Islet of Langerhans (tissue), 1 donor: ENCODE measurements at regions not wholly inside any gene's neighbourhood (a gene's known extent, or its start where the extent isn't known, plus 50 kb on each side); places are given as distances from the start of the nearest gene placed in this dataset.
A peak's percentile ranks its signal among the peaks of the same experiment; 100 is the strongest.

Source experiments
- FAIRE-seq: peaks from one replicate; lab custom pipeline; 2011; peaks lifted over from hg19 to GRCh38; lab: Jason Lieb, UNC

DNA sequence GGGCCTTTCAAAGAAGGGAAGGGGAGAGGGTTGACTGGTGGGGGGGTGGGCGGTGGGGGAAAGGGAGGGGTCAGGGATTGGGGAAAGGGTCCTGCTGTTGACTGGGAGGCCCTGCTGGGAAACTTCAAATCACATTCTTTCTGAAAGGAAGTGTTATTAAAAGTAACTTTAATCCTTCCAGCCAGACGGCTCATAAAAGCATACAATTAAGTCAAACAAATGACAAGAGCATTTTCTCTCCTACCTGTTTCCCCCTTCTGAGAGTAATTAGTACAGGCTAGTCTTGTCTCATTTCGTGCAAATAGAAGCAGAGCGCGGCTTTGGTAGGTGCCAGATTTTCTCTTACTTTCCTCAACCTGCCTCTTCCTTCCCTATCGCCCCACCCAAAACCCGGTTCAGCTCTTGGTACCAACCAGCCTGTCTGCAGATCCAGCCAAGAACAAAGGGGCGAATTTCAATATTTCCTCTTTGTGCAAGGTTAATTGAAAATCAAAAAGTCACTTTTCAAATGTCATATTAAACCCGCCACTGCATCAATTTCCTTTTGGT lies 2112.6 kb upstream of the PIK3C3 start:
- FAIRE-seq: no peak

DNA sequence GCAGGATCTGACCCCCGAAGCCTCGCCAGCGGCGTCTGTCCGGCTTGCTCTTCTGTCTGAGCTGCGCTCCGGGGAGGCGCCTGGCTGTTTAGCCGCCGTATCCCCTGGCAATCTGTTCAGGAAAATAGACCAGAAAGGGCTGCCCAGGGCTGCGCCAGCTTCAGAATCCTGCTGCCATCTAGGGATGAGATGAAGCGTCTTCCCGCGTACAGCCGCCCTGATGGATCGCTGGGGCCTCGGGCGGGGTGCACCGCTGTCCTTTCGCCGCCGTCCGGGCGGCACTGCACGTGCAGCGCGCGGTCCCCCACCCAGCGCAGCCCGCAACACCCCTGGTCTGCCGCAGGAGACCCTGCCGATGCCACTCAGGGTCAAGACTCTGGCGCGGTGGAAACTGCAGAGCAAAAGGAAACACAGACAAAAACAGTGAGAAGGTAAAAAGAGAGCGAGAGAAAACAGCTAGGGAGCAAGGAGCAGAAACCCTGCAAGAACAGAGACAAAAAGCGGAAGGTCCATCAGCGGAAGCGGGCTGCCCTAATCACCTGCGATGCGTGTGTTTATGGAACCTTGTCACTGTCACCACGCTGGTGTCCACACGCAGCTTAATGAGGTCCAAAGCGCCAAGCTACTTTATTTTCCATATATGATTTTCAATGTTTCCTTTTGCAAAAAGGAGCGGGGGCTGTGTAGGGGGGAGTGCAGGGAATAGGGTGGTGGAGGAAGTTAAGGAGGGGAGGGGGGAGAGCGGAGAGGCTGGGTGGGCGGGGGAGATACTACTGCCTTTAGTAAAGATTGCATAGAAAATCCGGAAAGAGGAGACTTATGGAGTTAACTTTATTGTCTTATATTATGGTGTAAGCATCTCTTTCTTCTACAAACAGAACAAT lies 2113.3 kb upstream of the PIK3C3 start:
- peak; percentile 61 for FAIRE-seq

DNA sequence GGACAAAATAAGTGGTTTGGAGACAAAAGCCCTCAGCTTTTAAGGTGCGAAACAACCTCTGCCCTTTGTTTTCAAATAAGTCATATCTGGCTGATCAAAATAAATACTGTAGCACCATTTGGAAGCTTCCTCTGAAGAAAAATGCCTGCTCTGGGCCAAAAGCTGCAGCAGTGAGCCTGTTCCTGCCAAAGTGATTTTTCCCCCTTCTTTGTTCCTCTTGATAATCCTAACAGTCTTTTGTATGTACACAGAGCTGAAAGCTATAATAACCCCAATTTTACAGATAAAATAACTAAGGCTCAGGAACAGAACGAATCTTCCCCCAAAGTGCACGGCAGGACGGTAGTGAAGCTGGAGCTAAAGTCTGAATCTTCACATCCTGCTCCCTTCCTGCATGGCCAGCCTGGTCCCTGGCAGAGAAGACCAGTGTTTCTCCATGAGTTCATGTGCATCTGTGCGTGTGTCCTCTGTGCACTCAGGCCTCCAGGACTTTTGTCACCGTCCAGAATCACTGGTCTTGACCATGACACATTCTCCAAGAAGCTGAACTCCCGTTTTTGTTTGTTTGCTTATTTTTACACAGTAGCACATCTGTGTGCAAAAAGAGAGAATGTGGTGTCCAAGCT lies 2114.1 kb upstream of the PIK3C3 start:
- no peak for FAIRE-seq

DNA sequence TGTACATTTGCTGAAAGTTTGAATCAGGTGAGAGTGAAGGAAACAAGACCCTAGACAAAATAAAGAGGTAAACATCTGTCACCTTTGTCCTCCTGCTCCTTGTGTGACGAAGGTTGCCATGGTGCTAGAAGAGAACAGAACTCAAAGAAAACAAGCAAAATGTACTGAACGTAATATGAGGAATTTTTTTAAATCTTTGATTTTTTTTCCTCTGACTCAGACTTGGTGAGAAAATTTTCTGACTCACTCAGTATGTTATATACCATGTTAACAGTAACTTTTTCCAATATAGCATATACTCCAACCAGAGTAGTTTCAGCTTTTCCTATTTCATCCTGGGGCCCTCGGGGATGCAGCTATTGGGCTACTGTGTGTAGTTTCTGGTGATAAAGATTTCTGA lies 2114.6 kb upstream of the PIK3C3 start:
- peak; percentile 80 for FAIRE-seq

DNA sequence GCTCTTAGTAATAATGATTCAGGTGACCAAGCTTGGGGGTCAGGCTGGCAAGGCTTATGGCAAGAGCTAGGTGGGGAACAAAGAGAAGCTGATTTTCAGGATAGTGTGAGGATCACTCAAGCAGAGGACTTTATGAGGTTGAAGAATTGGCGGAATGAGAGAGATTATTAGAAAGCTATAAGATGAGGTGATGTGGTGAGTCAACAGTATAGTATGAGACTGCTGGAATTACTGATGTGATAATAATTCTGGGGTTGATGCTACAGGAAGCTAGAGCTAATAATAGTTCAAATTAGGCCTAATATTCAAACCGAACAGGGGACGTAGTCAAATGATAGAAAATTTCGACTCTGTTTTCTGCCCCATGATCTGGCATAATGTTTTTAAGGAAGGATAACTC lies 2115.3 kb upstream of the PIK3C3 start:
- FAIRE-seq: no peak

DNA sequence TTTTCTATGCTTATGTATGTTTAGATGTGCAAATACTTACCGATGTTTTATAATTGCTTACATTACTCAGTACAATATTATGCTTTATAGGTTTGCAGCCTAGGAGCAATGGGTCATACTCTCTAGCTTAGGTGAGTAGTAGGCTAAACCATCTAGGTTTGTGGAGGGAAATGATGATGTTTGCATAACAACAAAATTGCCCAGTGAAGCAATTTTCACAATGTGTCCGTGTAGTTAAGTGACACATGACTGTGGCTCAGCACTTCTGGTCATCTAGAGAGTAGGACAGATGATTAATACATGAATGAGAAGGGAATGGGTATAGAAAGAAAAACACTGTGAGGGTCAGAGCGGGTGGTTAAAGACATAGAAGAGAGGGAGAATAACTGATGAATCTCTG lies 2116.2 kb upstream of the PIK3C3 start:
- no peak for FAIRE-seq

DNA sequence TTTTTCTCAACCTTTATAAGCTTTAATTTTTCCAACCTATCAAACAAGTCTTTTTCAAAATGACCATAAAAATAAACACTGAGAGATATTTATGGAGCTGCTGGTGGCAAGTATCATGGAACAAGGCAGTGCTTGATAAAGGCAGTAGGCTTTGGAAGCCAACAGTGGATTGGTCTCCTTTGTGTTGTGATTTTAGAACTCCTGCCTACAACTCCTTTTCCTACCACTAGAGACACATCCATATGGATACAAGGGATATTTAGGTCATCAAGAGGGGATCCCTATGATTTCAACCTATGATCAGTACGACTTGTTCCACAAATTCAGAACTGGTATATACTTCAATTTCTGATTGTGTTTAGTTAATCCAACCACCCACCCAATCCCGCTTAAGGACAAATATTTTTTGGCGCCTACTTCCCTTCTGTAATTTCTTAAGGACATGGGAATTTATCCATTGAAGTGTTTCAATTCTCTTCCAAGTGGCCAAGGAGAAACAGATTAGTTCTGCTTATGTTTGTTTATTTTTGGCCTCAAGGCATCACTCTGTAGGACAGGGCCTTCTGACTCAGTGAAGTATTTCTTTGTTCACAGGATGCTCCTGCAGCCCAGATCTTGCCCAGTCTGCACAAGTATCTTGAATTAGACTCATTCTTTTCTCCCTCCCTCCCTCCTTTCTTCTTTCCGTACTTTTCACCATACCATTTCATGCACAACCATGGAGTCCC lies 2119.6 kb upstream of the PIK3C3 start:
- FAIRE-seq: no peak

DNA sequence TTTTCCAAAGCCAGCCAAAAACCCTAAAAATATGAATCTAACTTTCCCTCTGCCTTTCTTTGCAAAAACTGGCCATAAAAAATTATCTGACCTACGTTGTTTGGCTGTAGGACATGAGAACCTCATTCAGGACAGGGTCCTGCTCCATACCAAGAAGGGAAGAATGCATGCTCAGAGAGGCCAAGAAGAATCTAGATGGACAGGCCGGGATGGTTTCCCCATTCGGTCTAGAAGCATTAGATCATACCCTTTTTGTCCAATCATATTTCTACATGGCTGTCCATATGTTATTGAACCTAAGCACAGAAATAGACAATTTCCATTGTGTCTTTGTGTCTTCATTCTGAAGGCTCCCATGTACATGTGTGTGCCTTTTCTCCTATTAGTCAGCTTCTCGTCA lies 2120.4 kb upstream of the PIK3C3 start:
- FAIRE-seq: no peak

DNA sequence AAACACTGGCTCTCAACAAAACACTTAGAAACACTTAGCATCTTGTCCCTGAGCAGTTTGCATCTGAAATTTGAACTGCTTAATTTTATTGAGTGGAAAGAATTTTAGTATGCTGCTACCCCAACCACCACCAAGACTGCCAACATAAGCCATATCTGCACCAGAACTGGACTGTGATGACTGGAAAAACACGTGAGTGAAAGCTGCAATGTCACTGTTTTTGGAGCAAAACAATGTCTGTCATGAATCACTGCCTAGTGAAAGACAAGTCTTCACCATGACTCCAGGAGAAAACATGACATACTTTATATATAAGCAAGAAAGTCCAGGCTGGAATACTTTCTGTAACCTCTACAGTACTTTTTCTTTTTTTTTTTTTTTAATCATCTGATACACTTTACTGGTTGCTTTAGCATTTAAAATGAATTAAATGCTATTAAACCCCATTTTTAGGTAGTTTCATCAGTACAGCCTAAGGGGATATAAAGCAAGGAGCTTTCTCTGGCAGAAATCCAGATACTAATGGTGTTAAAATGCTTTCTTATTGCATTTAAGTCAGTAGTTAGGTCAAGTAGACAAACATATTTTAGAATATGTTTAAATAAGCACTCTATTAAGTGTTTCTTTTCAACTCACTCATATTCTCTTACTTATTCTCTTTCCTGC lies 2129.4 kb upstream of the PIK3C3 start:
- FAIRE-seq: no peak

DNA sequence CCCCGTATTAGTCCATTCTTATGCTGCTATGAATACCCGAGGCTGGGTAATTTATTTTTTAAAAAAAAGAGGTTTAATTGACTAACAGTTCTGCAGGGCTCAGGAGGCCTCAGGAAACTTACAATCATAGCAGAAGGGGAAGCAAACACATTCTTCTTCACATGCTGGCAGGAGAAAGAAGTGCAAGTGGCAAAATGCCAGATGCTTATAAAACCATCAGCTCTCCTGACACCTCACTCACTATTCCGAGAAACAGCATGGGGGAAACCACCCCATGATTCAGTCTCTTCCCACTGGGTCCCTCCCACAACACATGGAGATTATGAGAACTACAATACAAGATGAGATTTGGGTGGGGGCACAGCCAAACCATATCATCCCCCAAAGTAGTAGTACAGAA lies 2148.5 kb upstream of the PIK3C3 start:
- FAIRE-seq: no peak

DNA sequence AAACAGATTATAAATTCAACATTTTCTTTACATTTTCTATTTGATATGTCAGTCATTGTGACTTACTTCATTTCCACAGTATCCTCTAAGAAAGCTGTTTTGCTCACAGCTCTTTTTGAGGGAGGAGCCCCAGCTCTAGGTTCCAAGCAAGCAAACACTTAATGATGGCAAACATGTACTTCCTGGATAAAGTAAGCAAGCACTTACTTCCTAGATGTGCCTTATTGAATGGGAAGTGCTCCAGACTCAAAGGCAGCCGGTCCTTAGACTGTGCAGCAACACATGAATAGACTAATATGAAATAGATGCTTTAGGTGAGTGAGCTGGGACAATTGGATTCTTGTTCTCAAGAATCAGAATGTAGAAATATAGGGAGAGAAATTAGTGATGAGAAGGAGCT lies 2149.8 kb upstream of the PIK3C3 start:
- no peak for FAIRE-seq

DNA sequence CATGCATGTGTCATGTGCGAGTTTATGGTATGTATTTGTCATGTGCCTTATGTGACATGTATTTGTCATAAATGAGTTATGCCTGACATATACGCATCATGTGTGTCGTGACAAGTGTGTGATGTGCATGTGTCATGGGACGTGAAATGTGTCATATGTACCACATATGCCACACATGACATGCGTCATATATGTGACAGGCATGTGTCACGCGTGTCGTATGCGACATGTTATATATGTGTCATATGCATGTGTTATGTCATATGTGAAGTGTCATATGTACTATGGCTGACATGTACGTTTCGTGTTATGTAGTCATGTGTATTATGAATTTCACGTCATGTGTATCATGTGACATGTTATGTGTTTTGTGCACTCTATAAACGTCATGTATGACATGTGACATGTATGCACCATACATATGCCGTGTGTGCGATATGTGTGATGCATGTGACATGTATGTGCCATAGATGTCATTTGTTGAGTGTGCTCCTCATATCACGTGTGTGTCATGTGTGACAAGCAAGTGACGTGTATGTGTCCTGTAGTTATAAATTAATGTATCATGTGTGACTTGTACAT lies 2152.3 kb upstream of the PIK3C3 start:
- no peak for FAIRE-seq

DNA sequence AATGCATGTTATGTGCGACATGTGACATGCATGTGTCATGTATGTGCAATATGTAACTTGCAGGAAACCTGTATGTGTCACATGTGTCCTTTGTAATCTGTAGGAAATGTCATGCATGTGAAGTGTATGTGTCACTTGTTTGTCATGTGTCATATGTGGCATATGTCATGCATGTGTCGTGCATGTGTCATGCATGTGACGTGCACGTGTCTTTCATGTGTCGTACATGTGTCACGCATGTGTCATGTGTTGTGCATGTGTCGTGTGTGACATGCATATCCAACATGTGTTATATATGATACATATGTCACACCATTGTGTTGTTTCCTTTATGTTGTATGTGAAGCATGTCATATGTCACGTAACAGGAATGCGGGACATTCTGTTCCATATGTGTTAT lies 2153.2 kb upstream of the PIK3C3 start:
- no peak for FAIRE-seq

DNA sequence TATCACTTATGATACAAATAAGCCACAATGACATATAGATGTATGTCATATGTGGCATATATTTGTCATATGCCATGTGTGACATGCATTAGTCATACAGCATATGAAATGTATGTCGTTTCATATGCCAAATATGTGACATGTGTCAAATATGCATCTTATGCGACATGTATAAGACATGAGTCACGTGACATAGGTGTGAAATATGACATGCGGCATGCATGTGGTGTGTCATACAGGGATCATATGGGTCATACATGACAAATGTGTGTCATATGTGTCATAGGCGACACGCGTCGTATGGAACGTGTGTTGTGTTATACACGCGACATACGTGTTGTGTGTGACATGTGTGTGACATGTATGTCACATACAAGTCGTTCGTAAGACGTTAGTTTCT lies 2154.0 kb upstream of the PIK3C3 start:
- no peak for FAIRE-seq

DNA sequence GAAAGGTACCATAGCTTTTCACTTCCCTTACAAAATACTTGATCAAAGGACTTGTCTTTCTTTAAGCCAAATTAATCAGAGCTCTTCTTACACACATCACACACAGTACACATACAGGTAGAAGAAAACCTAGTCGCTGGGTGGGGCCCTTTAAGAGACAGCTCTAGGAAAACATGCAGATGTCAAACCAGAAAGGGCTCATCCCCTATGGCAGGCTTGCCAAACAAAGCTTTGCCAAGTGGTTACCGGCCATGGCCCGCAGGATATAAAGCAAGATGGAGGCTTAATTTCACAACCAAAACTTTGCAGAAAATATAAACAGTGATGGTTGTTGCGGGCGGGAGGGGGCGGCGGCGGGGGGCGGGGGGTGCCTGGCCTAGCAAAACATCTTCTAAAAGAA lies 2156.0 kb upstream of the PIK3C3 start:
- FAIRE-seq: no peak

DNA sequence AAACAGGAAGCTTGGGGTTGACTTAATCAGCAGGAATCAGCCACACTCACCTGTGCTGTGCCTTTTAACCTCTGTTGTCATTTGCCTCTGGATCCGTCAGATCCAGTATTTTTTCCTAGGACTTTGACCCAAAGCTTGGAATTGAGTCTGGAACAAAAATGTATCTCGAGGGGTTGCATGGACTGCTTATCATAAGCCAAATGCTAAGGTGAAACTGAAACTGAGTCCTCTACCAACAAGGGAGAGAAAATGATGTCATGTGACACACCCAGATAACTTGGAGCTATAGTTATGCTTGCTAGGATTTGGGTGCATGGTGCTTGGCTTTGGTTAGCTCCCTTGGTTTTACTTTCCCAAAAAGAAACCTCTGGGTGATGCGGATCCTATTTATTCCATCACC lies 2158.6 kb upstream of the PIK3C3 start:
- no peak for FAIRE-seq

DNA sequence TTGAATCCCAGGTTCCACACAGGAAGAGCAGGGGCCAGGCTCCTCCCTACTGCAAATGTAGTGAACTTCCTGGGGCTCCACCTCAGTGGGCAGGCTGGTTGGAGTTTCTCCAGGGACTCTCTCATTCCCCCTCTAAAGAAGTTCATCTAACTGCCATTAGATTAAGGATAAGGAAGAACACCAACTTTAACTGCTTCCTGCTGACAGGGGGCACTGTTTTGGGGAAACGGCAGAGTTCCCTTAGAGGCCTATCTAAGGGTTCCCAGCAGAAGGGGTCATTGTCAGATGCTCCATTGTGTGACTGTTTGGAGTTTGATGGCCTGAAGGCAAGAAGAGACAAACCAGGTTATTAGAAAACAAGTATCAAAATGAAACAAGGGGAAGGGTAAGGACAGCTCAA lies 2159.7 kb upstream of the PIK3C3 start:
- FAIRE-seq: no peak

DNA sequence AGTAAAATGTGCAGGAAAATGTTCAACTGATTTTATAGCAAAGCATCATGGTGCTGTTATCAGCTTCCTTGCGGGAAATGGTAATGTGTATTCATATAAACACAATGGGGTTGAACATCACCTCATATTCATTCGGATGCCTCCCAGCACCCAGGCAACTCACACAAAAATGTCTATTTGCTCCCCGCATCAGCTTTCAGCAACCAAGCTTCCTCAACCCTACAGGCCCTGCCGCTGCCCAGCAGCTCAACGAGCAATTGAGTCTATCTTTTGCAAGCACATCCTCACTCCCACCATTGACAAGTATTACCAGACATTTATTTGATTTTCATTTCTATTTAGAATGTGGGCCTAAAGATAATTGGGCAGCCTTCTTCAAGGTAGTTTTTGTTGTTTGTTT lies 2161.4 kb upstream of the PIK3C3 start:
- no peak for FAIRE-seq

DNA sequence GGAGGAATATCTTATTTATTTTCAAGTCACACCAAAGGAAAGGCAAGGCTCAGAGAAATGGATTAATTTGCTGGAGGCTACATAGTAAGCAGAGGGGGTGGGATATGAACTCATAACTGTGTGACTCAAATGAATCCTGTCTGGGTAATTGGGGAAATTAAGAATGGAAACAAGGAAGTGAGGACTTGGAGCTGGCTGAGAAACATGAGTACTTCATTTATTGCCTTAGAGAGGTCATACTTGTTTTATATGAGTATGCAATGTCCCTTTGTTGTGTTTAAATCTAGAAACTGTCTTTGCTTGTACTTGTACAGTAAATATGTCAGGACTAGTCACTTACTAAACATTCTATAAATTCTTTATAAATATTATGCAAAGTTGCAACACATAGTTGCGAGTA lies 2166.7 kb upstream of the PIK3C3 start:
- FAIRE-seq: no peak

DNA sequence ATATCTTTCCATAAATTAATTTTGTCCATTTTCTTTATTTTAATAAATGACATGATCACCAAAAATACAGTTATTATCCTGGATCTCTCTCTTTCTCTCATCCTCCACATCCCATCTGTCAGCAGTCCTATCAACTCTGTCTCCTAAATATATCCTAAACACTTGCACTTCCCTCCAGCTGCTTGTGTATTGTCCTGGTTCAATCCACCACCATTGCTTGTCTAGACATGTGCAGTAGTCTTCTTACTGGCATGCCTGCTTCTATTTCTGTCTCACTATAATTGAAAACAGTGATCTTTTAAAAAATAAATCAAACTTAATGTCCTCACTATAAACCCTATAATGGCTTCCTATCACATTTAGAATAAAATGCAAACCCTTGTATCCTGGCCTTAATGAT lies 2168.6 kb upstream of the PIK3C3 start:
- FAIRE-seq: no peak

DNA sequence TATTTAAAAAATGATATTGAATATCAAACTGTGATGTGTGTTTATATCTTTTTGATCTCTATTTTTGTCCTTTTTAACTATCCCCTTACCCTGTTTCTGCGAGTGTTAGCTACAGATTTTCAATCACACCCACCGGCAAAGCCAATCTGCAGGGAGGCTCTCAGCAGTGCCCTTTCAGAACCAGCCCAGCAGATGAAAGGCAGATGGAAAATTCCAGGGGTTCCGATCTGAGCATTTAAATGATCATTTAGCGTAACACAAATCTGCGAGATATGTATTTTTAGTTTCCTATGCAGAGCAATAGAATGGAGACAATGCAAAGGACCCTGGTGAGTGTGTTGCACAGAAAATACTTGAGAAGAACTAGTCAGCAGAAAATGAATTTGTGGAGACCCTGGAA lies 2170.5 kb upstream of the PIK3C3 start:
- no peak for FAIRE-seq

DNA sequence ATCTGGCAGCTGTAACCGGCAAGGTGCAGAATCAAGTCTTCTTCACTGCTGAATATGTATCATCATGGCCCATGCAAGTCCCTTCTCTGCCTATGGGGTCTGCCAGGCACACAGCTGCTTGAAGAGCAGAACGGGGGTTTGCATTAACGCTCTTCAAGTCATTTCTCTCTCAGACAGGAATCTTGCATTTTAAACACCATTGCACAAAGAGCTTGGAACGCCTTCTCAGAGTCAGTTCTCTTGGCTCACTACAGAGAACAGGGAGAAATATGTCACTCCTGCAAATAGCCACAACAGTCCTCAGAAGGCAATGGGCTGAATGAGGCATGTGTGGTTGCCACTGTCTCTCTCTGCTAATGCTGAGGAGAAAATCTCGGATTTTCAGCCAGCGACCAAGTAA lies 2173.5 kb upstream of the PIK3C3 start:
- no peak for FAIRE-seq
